ENCODE measurements at regions not wholly inside any gene's neighbourhood (a gene's known extent, or its start where the extent isn't known, plus 50 kb on each side); places are given as distances from the start of the nearest gene placed in this dataset.
"Not testable (repeated sequence)": the region's sequence is repeated elsewhere in the genome, so short reads cannot be mapped to it uniquely, and the experiment has no call there.

GRCh38 chr7:131041012-131041695 is 286.5 kb upstream of the MKLN1 start:
- H3K4ac ChIP-seq (ENCODE audit: low read depth in 1 of 2, low read length in 2 of 2); H4K91ac ChIP-seq (ENCODE audit: low read length); H3K18ac ChIP-seq (ENCODE audit: low read depth in 1 of 2, low read length in 2 of 2); H3K27me3 ChIP-seq (ENCODE audit: control insufficient read depth in 1 of 2, insufficient read depth in 1 of 2, low read length in 2 of 2); H3K9me3 ChIP-seq (ENCODE audit: control insufficient read depth, low read length); H3K23ac ChIP-seq (ENCODE audit: low read length in 2 of 2); H2BK120ac ChIP-seq (ENCODE audit: low read depth, low read length); H2BK15ac ChIP-seq (ENCODE audit: low read depth, poor library complexity, severe bottlenecking); H3K27ac ChIP-seq (ENCODE audit: low read length, poor library complexity, severe bottlenecking); H3K4me3 ChIP-seq (ENCODE audit: insufficient read depth in 1 of 2, low read depth in 1 of 2, low read length in 2 of 2); H2BK5ac ChIP-seq (ENCODE audit: low read depth, low read length, poor library complexity, severe bottlenecking); H2BK12ac ChIP-seq (ENCODE audit: low read length in 2 of 2); H4K8ac ChIP-seq (ENCODE audit: low read length); H3K4me2 ChIP-seq (ENCODE audit: low read length, poor library complexity, severe bottlenecking); H2AK5ac ChIP-seq (ENCODE audit: low read length, severe bottlenecking); H2AFZ ChIP-seq (ENCODE audit: low read depth, low read length); H3K14ac ChIP-seq (ENCODE audit: low read length in 2 of 2); DNase-seq; H3K4me1 ChIP-seq (ENCODE audit: control insufficient read depth, insufficient read depth, low read depth, low read length): not testable (repeated sequence)
- Histone ChIP-seq H3K36me3 (ENCODE audit: control insufficient read depth in 1 of 2, insufficient read depth in 2 of 2, low read depth in 1 of 2, low read length in 2 of 2) (peaks cover 0 to 56% of the 10 kb centered on the region in 2 experiments), H3K79me1 (replicated peaks; ENCODE audit: low read length, poor library complexity, severe bottlenecking) (peaks cover 15% of the 10 kb centered on the region), H3K9ac (ENCODE audit: low read length) (peak overlapping the region; percentile 60)
- 98% methylated on average over 10 of the region's 17 CpGs for WGBS

DNA sequence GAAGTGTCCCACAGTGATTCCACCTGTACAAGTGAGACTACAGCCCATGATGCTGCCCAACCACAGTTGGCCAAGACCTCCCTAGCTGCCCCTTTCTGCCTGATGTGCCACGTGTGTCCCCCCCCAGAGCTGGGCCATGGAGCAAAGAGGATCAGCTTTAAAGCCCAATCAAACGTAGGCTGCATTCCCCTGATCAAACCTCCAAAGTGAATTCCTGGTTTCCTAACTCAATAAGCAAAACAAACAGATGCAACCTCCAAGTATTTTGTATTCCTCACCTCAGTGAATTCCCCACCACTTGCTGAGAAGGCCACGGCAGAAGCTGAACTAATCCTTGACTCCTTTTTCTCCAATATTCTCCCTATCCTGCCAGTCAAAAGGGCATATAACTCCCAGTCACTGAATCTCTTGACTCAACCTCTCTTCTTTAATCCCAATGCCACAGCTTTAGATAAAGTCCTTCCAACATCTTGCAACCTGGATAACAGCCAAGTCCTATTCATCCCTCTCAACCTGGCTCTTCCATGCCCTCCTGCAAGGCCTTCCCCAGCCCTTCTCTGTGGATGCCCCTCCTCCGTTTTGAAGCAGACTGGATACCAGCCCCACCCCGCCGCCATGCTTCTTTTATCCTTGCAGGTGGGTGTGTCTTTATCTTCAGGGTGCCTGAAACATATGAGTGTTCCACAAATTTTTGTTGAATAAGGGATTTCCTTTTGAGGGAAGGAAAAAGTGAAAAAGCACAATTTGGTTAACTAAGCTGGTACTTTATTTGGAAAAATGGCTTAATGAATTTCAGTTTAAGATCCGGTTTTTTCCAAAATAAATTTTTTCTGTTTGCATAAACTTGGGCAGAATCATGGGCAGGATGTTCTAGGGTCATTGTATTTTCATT is 285.2 kb upstream of the MKLN1 start:
- no peak overlapping the region for H3K23ac ChIP-seq (ENCODE audit: low read length in 2 of 2)
- peaks cover 7% of the 10 kb centered on the region for H3K4me1 ChIP-seq (ENCODE audit: control insufficient read depth, insufficient read depth, low read depth, low read length)
- DNase-seq = no peak
- peaks cover 18% of the 10 kb centered on the region for H3K79me1 ChIP-seq (replicated peaks; ENCODE audit: low read length, poor library complexity, severe bottlenecking)
- H2AK5ac ChIP-seq (ENCODE audit: low read length, severe bottlenecking) = no peak overlapping the region
- peaks cover 0 to 70% of the 10 kb centered on the region in 2 experiments for H3K36me3 ChIP-seq (ENCODE audit: control insufficient read depth in 1 of 2, insufficient read depth in 2 of 2, low read depth in 1 of 2, low read length in 2 of 2)
- H3K18ac ChIP-seq (ENCODE audit: low read depth in 1 of 2, low read length in 2 of 2) = no peak overlapping the region
- H2BK15ac ChIP-seq (ENCODE audit: low read depth, poor library complexity, severe bottlenecking) = no peak overlapping the region
- whole genome bisulfite sequencing = 81% methylated on average over 7 of the region's 7 CpGs
- no peak overlapping the region for H3K4me2 ChIP-seq (ENCODE audit: low read length, poor library complexity, severe bottlenecking)
- no peak overlapping the region for H4K91ac ChIP-seq (ENCODE audit: low read length)
- no peak overlapping the region for H2AFZ ChIP-seq (ENCODE audit: low read depth, low read length)
- H3K9ac ChIP-seq (ENCODE audit: low read length) = no peak overlapping the region
- H2BK120ac ChIP-seq (ENCODE audit: low read depth, low read length) = no peak overlapping the region
- no peak overlapping the region for H3K4ac ChIP-seq (ENCODE audit: low read depth in 1 of 2, low read length in 2 of 2)
- no peak overlapping the region for H2BK12ac ChIP-seq (ENCODE audit: low read length in 2 of 2)
- no peak overlapping the region for H3K14ac ChIP-seq (ENCODE audit: low read length in 2 of 2)
- peak overlapping the region; percentile 25 for H3K27ac ChIP-seq (ENCODE audit: low read length, poor library complexity, severe bottlenecking)
- no peaks in the 10 kb centered on the region for H3K27me3 ChIP-seq (ENCODE audit: control insufficient read depth in 1 of 2, insufficient read depth in 1 of 2, low read length in 2 of 2)
- no peak overlapping the region for H4K8ac ChIP-seq (ENCODE audit: low read length)
- H3K4me3 ChIP-seq (ENCODE audit: insufficient read depth in 1 of 2, low read depth in 1 of 2, low read length in 2 of 2) = no peak overlapping the region
- H2BK5ac ChIP-seq (ENCODE audit: low read depth, low read length, poor library complexity, severe bottlenecking) = no peak overlapping the region
- peaks cover 3% of the 10 kb centered on the region for H3K9me3 ChIP-seq (ENCODE audit: control insufficient read depth, low read length)

DNA sequence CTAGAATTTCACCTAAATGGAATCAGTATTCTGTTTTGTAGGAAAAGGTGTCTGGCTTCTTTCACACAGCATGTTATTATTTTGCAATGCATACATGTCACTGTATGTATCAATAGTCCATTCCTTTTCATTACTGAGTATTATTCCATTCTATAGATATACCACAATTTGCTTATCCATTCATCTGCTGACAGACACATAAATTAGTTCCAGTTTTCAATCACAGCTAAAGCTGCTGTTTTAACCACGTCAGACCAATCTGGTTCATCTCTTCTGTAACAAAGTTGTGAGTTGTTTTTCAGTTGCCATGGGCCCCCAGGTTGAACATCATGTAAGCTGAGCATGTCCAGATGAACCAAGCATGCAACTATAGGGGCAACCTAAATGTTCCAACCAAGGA is 282.1 kb upstream of the MKLN1 start:
- Histone ChIP-seq H3K9me3 (ENCODE audit: control insufficient read depth, low read length) (peaks cover 3% of the 10 kb centered on the region), H3K14ac (ENCODE audit: low read length in 2 of 2) (no peak overlapping the region), H3K27me3 (ENCODE audit: control insufficient read depth in 1 of 2, insufficient read depth in 1 of 2, low read length in 2 of 2) (no peaks in the 10 kb centered on the region), H3K18ac (ENCODE audit: low read depth in 1 of 2, low read length in 2 of 2) (no peak overlapping the region), H2BK5ac (ENCODE audit: low read depth, low read length, poor library complexity, severe bottlenecking) (no peak overlapping the region), H3K36me3 (ENCODE audit: control insufficient read depth in 1 of 2, insufficient read depth in 2 of 2, low read depth in 1 of 2, low read length in 2 of 2) (peaks cover 10 to 85% of the 10 kb centered on the region in 2 experiments), H3K9ac (ENCODE audit: low read length) (no peak overlapping the region), H2BK15ac (ENCODE audit: low read depth, poor library complexity, severe bottlenecking) (no peak overlapping the region), H2AFZ (ENCODE audit: low read depth, low read length) (no peak overlapping the region), H3K27ac (ENCODE audit: low read length, poor library complexity, severe bottlenecking) (no peak overlapping the region), H3K4me3 (ENCODE audit: insufficient read depth in 1 of 2, low read depth in 1 of 2, low read length in 2 of 2) (no peak overlapping the region), H2BK120ac (ENCODE audit: low read depth, low read length) (no peak overlapping the region), H3K4ac (ENCODE audit: low read depth in 1 of 2, low read length in 2 of 2) (no peak overlapping the region), H3K4me1 (ENCODE audit: control insufficient read depth, insufficient read depth, low read depth, low read length) (peaks cover 5% of the 10 kb centered on the region), H3K79me1 (replicated peaks; ENCODE audit: low read length, poor library complexity, severe bottlenecking) (peaks cover 29% of the 10 kb centered on the region), H2AK5ac (ENCODE audit: low read length, severe bottlenecking) (no peak overlapping the region), H2BK12ac (ENCODE audit: low read length in 2 of 2) (no peak overlapping the region), H3K4me2 (ENCODE audit: low read length, poor library complexity, severe bottlenecking) (no peak overlapping the region), H4K91ac (ENCODE audit: low read length) (no peak overlapping the region), H4K8ac (ENCODE audit: low read length) (no peak overlapping the region), H3K23ac (ENCODE audit: low read length in 2 of 2) (no peak overlapping the region)
- WGBS = 100% methylated on average over 1 of the region's 1 CpG
- no peak for DNase-seq

- no peak overlapping the region for H4K8ac ChIP-seq (ENCODE audit: low read length)
- no peak overlapping the region for H2BK15ac ChIP-seq (ENCODE audit: low read depth, poor library complexity, severe bottlenecking)
- H4K91ac ChIP-seq (ENCODE audit: low read length) = no peak overlapping the region
- H3K4ac ChIP-seq (ENCODE audit: low read depth in 1 of 2, low read length in 2 of 2) = no peak overlapping the region
- no peak overlapping the region for H3K4me2 ChIP-seq (ENCODE audit: low read length, poor library complexity, severe bottlenecking)
- H2AK5ac ChIP-seq (ENCODE audit: low read length, severe bottlenecking) = no peak overlapping the region
- peaks cover 3% of the 10 kb centered on the region for H3K9me3 ChIP-seq (ENCODE audit: control insufficient read depth, low read length)
- no peak overlapping the region for H2BK120ac ChIP-seq (ENCODE audit: low read depth, low read length)
- no peak overlapping the region for H2BK12ac ChIP-seq (ENCODE audit: low read length in 2 of 2)
- peaks cover 29% of the 10 kb centered on the region for H3K79me1 ChIP-seq (replicated peaks; ENCODE audit: low read length, poor library complexity, severe bottlenecking)
- no peak overlapping the region for H2AFZ ChIP-seq (ENCODE audit: low read depth, low read length)
- no peak overlapping the region for H3K27ac ChIP-seq (ENCODE audit: low read length, poor library complexity, severe bottlenecking)
- no peak overlapping the region for H3K18ac ChIP-seq (ENCODE audit: low read depth in 1 of 2, low read length in 2 of 2)
- 100% methylated on average over 1 of the region's 1 CpG for WGBS
- no peak overlapping the region for H2BK5ac ChIP-seq (ENCODE audit: low read depth, low read length, poor library complexity, severe bottlenecking)
- no peak overlapping the region for H3K14ac ChIP-seq (ENCODE audit: low read length in 2 of 2)
- peaks cover 5% of the 10 kb centered on the region for H3K4me1 ChIP-seq (ENCODE audit: control insufficient read depth, insufficient read depth, low read depth, low read length)
- no peak overlapping the region for H3K9ac ChIP-seq (ENCODE audit: low read length)
- no peaks in the 10 kb centered on the region for H3K27me3 ChIP-seq (ENCODE audit: control insufficient read depth in 1 of 2, insufficient read depth in 1 of 2, low read length in 2 of 2)
- peaks cover 10 to 86% of the 10 kb centered on the region in 2 experiments for H3K36me3 ChIP-seq (ENCODE audit: control insufficient read depth in 1 of 2, insufficient read depth in 2 of 2, low read depth in 1 of 2, low read length in 2 of 2)
- DNase-seq = no peak
- no peak overlapping the region for H3K23ac ChIP-seq (ENCODE audit: low read length in 2 of 2)
- H3K4me3 ChIP-seq (ENCODE audit: insufficient read depth in 1 of 2, low read depth in 1 of 2, low read length in 2 of 2) = no peak overlapping the region
Measured at GRCh38 chr7:131046246-131046645, 281.4 kb upstream of the MKLN1 start.

All from mesenchymal stem cell (in vitro differentiated cells and primary cell).